GM20431 (cell line): ENCODE measurements at regions not wholly inside any gene's neighbourhood (a gene's known extent, or its start where the extent isn't known, plus 50 kb on each side); places are given as distances from the start of the nearest gene placed in this dataset.
"Not testable (repeated sequence)": the region's sequence is repeated elsewhere in the genome, so short reads cannot be mapped to it uniquely, and the experiment has no call there.

ENCODE experiments used
- in situ Hi-C: fragments of 300-500 bp; cut with MseI, MboI; formaldehyde crosslinking; loops from one replicate; pipeline ENCODE4 v1.15.0; 2020; ENCODE audit warnings: low sequenced_read_pairs; ENCODE audit not compliant: unreplicated experiment

DNA sequence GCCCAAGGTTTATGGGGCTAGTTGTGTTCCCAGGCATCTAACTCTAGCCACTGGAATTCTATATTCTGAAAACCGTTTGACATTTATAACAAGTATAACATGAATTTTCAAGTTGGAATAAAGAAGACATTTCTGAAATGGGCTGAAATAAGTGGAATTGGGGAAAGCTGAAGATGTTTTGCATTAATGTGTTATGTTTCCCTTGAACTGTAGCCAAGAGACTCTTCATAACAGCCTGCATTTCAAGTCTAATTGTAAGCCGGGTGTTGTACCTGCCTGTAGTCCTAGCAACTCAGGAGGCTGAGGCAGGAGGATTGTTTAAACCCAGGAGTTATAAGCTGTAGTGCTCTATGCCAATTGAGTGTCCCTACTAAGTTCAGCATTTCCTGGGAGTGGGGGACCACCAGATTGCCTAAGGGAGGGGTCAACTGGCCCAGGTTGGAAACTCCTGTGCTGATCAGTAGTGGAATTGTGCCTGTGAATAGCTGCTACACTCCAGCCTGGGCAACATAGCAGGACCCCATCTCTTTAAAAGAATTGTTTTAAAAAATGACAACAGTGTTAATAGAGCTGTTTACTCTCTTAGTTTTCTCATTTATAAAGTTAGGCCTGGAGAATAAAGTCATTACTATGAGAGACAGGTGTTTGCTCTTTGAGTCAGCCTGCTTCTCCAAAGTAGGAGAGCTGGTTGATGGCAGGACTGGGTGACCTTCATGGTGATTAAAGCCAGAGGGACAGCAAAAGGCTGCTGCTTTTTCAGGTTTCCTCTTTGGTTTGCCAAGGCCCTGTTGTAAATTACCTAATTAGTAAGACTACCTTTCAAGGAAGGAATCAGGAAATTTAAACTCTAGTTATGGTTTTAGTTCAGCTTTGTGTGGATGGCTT is 483.6 kb upstream of the RGS6 start:
- in situ Hi-C loops = no loop called here

- in situ Hi-C loops = no loop called here
Observed at GRCh38 chr14:71449316-71450055, 482.7 kb upstream of the RGS6 start.

GRCh38 chr14:71451501-71451900 is 480.7 kb upstream of the RGS6 start:
- in situ Hi-C loops = no loop called here

- in situ Hi-C loops = no loop called here
Observed at GRCh38 chr14:71452539-71452938, 479.7 kb upstream of the RGS6 start.

DNA sequence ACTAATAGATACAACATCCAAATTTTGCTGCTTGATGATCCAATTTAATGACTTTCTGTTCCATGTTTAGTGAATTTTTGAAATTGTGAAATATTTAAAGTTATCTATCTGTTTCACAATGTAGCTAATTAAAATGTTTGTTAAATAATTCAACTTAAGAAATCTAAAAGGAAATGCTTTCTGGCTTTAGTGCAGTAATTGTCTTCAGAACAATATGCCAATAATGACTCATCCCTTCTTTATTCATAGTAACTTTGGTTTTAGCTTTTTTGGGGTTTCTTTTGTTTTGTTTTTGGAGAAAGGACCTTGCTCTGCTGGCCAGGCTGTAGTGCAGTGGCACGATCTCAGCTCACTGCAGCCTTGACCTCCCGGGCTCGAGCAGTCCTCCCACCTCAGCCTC is 479.2 kb upstream of the RGS6 start:
- in situ Hi-C loops = no loop called here

DNA sequence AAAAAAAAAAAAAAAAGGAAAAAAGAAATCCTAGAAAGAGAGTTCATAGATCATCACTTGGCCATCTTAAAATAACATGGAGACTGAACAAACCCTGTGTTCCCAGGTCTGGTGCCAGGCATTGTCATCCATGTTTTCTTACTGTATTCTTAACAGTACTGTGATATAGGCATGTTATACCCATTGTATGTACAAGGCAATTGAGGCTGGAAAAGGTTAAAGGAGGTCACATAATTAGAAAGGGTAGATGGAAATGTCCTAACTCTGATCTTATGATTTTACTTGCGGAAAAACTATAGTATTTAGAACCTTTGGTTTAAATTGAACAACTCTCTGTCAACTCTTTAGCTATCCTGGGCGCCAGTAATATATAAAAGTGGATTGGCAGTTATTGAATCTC is 478.2 kb upstream of the RGS6 start:
- in situ Hi-C loops = no loop called here

DNA sequence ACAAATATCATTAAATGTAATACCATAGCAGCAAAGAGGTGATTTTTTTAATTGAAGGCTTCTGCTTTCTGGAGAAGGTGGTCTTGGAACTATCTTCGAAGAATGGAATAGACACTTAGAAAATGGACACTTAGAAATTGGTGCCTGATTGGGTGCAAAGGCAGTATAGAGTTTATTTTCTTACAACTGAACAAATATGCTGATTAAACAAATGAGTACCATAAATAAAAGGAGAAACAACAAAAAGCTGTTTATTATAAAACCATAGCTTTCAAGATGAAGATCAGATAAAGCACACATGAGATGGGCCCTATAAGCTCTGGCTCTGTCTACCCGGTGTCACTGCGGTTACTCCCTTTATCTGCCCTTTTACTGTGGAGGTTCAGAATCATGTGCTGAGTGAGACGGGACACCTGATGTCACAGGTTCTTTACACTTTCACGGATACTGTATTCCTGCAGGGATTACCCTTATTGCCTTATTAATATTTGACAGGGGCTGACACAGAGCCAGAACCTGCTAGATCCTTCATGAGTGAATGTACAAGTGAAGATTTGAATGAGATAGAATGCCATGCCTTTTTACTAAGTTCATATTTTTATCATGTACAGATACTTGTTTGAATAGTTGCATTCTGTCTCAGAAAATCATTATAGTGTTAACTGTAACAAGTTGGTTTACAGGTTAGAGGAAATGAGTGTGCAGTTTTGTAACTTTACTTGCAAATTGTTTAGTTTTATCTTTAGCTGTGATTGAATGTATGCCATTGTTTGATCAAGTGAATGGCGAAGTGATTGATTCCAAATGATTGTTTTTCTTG is 477.5 kb upstream of the RGS6 start:
- in situ Hi-C loops = no loop called here

DNA sequence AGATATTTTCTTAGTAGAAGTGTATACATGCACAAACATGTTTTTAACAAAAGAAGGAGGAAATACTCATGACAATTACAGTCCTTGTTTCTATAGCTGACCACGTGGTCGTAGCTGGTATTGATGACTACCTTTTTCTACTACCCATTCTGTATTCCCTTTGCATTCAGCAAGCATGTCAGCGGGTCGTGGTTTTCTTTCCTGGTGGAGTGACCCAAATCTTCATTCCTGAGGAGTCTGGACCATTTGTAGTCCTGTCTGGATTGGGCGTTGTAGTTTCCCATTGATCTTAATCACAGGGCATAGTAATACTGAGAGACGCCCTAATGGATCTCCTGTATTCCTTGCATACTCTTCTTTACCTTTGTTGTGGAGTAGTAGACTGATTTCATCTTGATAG is 472.1 kb upstream of the RGS6 start:
- in situ Hi-C loops = no loop called here

DNA sequence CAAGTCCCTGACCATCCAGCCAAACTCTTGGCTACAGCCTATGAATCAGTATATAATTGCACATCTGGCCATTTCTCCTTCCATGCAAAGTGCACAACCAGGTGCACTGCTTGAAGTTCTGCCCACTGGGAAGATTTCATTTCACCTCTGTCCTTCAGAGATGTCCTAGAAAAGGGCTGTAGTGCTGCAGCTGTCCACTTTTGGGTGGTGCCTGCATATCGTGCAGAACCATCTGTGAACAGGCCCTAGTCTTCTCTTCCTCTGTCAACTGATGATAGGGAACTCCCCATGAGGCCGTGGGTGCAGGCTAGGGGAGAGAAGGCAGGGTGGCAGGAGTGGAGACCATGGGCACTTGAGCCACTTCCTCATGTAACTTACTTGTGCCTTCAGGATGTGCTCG is 470.6 kb upstream of the RGS6 start:
- in situ Hi-C loops = not testable (repeated sequence)

- in situ Hi-C loops = no loop called here
Observed at GRCh38 chr14:71463807-71464206, 468.4 kb upstream of the RGS6 start.

- in situ Hi-C loops = no loop called here
Observed at GRCh38 chr14:71464840-71465239, 467.4 kb upstream of the RGS6 start.

DNA sequence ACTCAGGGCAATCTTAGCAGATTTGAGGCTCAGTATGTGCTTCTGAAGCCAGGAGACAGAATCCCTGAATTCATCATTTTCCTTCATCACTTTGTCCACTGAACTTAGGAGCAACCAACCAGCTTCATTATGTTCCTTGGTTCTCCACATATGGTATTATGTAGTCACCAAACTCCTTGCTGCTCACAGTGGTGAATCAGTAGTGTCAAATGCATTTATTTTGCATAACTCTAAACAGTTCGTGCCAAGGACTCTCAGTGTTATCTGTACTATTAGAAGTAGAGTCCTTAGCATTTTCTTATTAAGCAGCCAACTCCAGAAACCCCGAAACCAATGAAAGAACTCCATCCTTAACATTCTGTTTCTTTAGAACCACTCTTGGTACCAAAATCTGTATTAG is 466.9 kb upstream of the RGS6 start:
- in situ Hi-C loops = no loop called here

GRCh38 chr14:71466251-71466650 is 466.0 kb upstream of the RGS6 start:
- in situ Hi-C loops = no loop called here

GRCh38 chr14:71466946-71467345 is 465.3 kb upstream of the RGS6 start:
- in situ Hi-C loops = no loop called here

GRCh38 chr14:71467361-71467811 is 464.8 kb upstream of the RGS6 start:
- in situ Hi-C loops = no loop called here

DNA sequence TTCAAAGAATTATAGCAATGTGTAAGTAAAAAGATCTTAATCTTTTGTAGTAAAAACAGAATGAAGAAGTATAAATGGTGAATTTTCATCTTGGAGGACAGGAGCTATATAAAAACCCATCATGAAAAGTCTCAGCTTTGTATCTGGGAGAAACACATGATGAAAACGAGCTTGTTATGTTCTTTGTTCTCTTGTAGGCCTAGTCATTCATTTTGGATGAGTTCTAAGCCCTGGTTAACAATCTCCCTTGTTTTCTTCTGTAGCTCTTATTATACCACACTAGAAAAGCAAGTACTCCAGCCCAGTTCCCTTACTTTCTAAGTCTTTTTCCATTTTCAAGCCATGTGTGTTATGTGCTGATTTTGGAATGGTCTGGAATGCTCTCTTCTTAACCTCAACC is 463.5 kb upstream of the RGS6 start:
- in situ Hi-C loops = no loop called here

DNA sequence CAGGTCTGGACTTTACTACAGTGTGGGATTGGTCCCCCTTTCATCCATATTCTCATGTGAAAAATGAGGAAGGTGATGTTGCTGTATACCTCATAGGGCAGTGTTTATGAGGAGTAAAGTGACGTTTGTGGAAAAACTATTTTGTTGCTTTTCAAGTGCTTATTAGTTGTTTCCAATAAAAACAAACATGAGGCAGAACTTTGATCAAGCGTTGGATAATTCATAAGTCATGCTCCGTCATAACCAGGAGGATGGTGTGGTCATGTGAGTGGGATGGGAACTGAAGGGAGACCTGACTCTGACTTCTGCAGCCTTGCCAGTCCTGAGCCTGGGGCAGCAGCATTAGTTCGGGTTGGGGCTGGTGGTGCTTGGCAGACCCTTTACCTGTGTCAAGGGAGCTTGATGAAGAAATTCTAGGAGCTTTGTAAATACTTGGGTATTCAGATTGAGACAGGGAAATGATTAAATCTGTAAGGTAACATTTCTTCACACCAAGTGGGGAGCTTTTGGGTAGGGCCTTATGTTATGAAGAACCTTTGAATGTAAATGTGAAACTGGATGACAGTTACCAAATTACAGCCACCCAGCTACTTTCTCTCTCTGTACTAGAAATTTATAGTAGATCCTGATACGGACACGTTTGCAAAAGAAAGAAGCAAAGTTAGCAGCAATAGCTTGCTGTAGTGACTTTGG is 462.4 kb upstream of the RGS6 start:
- in situ Hi-C loops = no loop called here

- in situ Hi-C loops = no loop called here
Observed at GRCh38 chr14:71471634-71472355, 460.4 kb upstream of the RGS6 start.
